CD4-positive, alpha-beta T cell (primary cell): ENCODE measurements at regions not wholly inside any gene's neighbourhood (a gene's known extent, or its start where the extent isn't known, plus 50 kb on each side); places are given as distances from the start of the nearest gene placed in this dataset.

Source experiments
- ATAC-seq: fragments of 200-7000 bp; cut with Tn5 transposase; one replicate; pipeline ENCODE4 v1.10.0; 2022; ENCODE audit warnings: mild to moderate bottlenecking; ENCODE audit not compliant: poor library complexity
- CTCF ChIA-PET: fragments of 350-600 bp; sonication (Branson Sonifier 250); formaldehyde crosslinking; loops from one replicate; lab custom pipeline; 2021; ENCODE audit warnings: antibody characterized with exemption, inconsistent platforms; lab: Charles Lee
- POLR2A ChIA-PET: fragments of 350-600 bp; sonication (Branson Sonifier 250); formaldehyde crosslinking; loops from one replicate; lab custom pipeline; 2021; ENCODE audit warnings: antibody characterized with exemption, inconsistent platforms; lab: Charles Lee
- DNase-seq, 14 experiments: peaks; one replicate each; pipeline ENCODE4 v3.0.0-alpha.2; 2013 to 2020; ENCODE audit warnings: mixed read lengths in 2 of 14
- H3K27ac ChIP-seq, 2 donors: one replicate each; pipeline versions ENCODE4 v1.5.1 to v1.7.0; 2013; ENCODE audit warnings: low read length in 2 of 2, low read depth in 1 of 2, mild to moderate bottlenecking in 1 of 2
- H3K27me3 ChIP-seq, 2 experiments: 1 replicate in 1 of 2; 2 replicates in 1 of 2; pipeline versions ENCODE4 v1.6.1 to v1.7.0; 2013; ENCODE audit warnings: low read length in 2 of 2, control low read depth in 1 of 2, mild to moderate bottlenecking in 1 of 2, moderate library complexity in 1 of 2; ENCODE audit not compliant: insufficient read depth in 2 of 2, control insufficient read depth in 1 of 2
- H3K36me3 ChIP-seq: one replicate; pipeline ENCODE4 v1.6.1; 2013; ENCODE audit warnings: low read length, control low read depth; ENCODE audit not compliant: insufficient read depth
- H3K4me1 ChIP-seq: one replicate; pipeline ENCODE4 v1.6.1; 2013; ENCODE audit warnings: low read length, control low read depth; ENCODE audit not compliant: insufficient read depth
- H3K4me3 ChIP-seq: one replicate; pipeline ENCODE4 v1.5.1; 2013; ENCODE audit warnings: mild to moderate bottlenecking, low read length, moderate library complexity
- H3K9me3 ChIP-seq, 2 experiments: 1 replicate in 1 of 2; 2 replicates in 1 of 2; pipeline versions ENCODE4 v1.6.1 to v1.7.0; 2013; ENCODE audit warnings: low read length in 2 of 2, mild to moderate bottlenecking in 2 of 2, control low read depth in 1 of 2, moderate library complexity in 1 of 2; ENCODE audit not compliant: control insufficient read depth in 1 of 2, insufficient read depth in 1 of 2
- H3K27ac Mint-ChIP-seq: one replicate; pipeline ENCODE4 v1.8.0; 2020; ENCODE audit warnings: mixed read lengths
- H3K27me3 Mint-ChIP-seq: one replicate; pipeline ENCODE4 v1.8.0; 2021; ENCODE audit warnings: mixed read lengths
- H3K36me3 Mint-ChIP-seq: one replicate; pipeline ENCODE4 v1.8.0; 2021; ENCODE audit warnings: low read depth, mixed read lengths
- H3K4me1 Mint-ChIP-seq: one replicate; pipeline ENCODE4 v1.8.0; 2021; ENCODE audit warnings: low read depth, mixed read lengths
- H3K4me3 Mint-ChIP-seq: one replicate; pipeline ENCODE4 v1.8.0; 2020; ENCODE audit warnings: mild to moderate bottlenecking, mixed read lengths
- H3K9me3 Mint-ChIP-seq: one replicate; pipeline ENCODE4 v1.8.0; 2020; ENCODE audit warnings: mixed read lengths
- intact Hi-C, 2 experiments: fragments of 100-400 bp; cut with DNase I in 1 of 2; cut with micrococcal nuclease in 1 of 2; formaldehyde crosslinking; loops; one replicate each; pipeline versions ENCODE4 v1.15.1 to v1.9.0; 2023 to 2025; cut with DNase I, micrococcal nuclease
- TF ChIP-seq, protein P1 (sequence below): fragments of 200-600 bp; IDR thresholded peaks from one replicate; pipeline ENCODE4 v1.8.0; 2022; ENCODE audit warnings: antibody characterized with exemption, mild to moderate bottlenecking

DNA sequence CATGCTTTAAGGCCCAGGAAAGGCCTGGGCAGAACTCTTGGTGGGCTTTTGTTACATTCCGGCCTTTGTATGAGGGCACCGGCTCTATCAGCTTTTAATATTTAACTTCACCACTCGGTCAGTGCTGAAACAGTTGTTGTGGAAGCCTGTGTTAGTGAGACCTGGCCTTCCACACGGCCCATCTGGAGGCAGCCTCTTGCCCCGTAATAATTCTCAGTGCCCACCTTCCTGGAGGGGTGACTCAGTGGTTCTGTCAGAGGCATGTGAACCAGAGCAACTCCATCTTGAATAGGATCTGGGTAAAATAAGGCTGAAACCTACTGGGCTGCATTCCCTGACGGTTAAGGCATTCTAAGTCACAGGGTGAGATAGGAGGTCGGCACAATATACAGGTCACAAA is 162.0 kb upstream of the STS start:
- no peaks in the 10 kb centered on the region for H3K9me3 Mint-ChIP-seq
- Histone ChIP-seq H3K9me3 (no peaks in the 10 kb centered on the region), H3K27me3 (no peaks in the 10 kb centered on the region), H3K4me3 (no peak overlapping the region), H3K36me3 (no peaks in the 10 kb centered on the region), H3K4me1 (no peaks in the 10 kb centered on the region), H3K27ac (no peak overlapping the region)
- ChIA-PET CTCF (no interaction called here), POLR2A (no interaction called here)
- H3K27ac Mint-ChIP-seq = no peak overlapping the region
- no peaks in the 10 kb centered on the region for H3K4me1 Mint-ChIP-seq
- TF ChIP-seq, protein P1, sequence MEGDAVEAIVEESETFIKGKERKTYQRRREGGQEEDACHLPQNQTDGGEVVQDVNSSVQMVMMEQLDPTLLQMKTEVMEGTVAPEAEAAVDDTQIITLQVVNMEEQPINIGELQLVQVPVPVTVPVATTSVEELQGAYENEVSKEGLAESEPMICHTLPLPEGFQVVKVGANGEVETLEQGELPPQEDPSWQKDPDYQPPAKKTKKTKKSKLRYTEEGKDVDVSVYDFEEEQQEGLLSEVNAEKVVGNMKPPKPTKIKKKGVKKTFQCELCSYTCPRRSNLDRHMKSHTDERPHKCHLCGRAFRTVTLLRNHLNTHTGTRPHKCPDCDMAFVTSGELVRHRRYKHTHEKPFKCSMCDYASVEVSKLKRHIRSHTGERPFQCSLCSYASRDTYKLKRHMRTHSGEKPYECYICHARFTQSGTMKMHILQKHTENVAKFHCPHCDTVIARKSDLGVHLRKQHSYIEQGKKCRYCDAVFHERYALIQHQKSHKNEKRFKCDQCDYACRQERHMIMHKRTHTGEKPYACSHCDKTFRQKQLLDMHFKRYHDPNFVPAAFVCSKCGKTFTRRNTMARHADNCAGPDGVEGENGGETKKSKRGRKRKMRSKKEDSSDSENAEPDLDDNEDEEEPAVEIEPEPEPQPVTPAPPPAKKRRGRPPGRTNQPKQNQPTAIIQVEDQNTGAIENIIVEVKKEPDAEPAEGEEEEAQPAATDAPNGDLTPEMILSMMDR = no peak
- H3K36me3 Mint-ChIP-seq = no peaks in the 10 kb centered on the region
- intact Hi-C loops = no loop called here
- no peak overlapping the region for H3K4me3 Mint-ChIP-seq
- no peak for DNase-seq
- ATAC-seq = no peak
- H3K27me3 Mint-ChIP-seq = no peaks in the 10 kb centered on the region

DNA sequence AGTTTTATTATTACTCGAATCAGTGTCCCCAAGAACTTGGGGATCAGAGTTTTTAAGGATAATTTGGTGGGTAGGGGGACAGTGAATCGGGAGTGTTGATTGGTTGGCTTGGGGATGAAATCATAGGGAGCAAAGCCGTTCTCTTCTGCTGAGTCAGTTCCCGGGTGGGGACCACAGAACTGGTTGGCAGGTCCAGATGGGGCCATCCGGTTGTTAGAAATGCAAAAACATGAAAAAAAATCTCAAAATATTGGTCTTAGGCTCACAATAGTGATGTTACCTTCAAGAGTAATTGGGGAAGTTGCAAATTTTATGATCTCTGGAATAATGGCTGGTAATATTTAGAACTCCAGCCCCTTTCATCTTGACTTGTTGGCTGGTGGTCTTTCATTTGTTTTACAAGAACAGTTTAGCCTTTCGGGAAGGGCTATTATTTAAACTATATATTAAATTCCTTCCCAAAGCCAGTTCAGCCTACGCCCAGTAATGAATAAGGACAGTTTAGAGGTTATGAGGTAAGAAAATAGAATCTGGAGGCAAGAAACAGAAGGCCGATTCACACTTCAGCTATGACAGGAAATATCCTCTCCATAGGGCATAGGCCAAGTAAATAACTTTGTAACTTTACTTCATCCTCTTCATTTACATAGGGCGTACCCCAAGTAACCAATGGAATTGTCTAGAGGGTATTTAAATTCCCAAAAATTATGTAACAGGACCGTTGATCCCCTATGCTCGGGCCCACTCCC is 164.1 kb upstream of the STS start:
- ATAC-seq = no peak
- no peaks in the 10 kb centered on the region for H3K36me3 ChIP-seq
- H3K27me3 ChIP-seq = no peaks in the 10 kb centered on the region
- ChIA-PET CTCF (no interaction called here), POLR2A (no interaction called here)
- Mint-ChIP-seq H3K4me3 (no peak overlapping the region), H3K36me3 (no peaks in the 10 kb centered on the region), H3K9me3 (no peaks in the 10 kb centered on the region), H3K27ac (no peak overlapping the region), H3K4me1 (no peaks in the 10 kb centered on the region), H3K27me3 (no peaks in the 10 kb centered on the region)
- no peaks in the 10 kb centered on the region for H3K9me3 ChIP-seq
- TF ChIP-seq, protein P1 = no peak
- H3K4me3 ChIP-seq = no peak overlapping the region
- no peak overlapping the region for H3K27ac ChIP-seq
- DNase-seq = no peak
- no peaks in the 10 kb centered on the region for H3K4me1 ChIP-seq
- intact Hi-C loops = no loop called here

- H3K4me1 Mint-ChIP-seq = no peaks in the 10 kb centered on the region
- no peak overlapping the region for H3K27ac Mint-ChIP-seq
- CTCF ChIA-PET = no interaction called here
- no peaks in the 10 kb centered on the region for H3K4me1 ChIP-seq
- no peaks in the 10 kb centered on the region for H3K36me3 Mint-ChIP-seq
- no peak overlapping the region for H3K27ac ChIP-seq
- POLR2A ChIA-PET = no interaction called here
- H3K4me3 ChIP-seq = no peak overlapping the region
- no peak for DNase-seq
- no peak for ATAC-seq
- no peaks in the 10 kb centered on the region for H3K27me3 Mint-ChIP-seq
- no peaks in the 10 kb centered on the region for H3K27me3 ChIP-seq
- H3K9me3 ChIP-seq = no peaks in the 10 kb centered on the region
- no peaks in the 10 kb centered on the region for H3K9me3 Mint-ChIP-seq
- TF ChIP-seq, protein P1 = no peak
- H3K4me3 Mint-ChIP-seq = no peak overlapping the region
- intact Hi-C loops = no loop called here
- no peaks in the 10 kb centered on the region for H3K36me3 ChIP-seq
These were observed 165.7 kb upstream of the STS start for GRCh38 chrX:6981718-6982406.
